Neuron (in vitro differentiated cells): ENCODE measurements at regions not wholly inside any gene's neighbourhood (a gene's known extent, or its start where the extent isn't known, plus 50 kb on each side); places are given as distances from the start of the nearest gene placed in this dataset.

Experiments used
- H2AFZ ChIP-seq: one replicate; pipeline ENCODE4 v1.6.1; 2013; ENCODE audit warnings: low read depth, mild to moderate bottlenecking, inconsistent platforms, low read length, moderate library complexity
- H3K27me3 ChIP-seq: one replicate; pipeline ENCODE4 v1.6.1; 2013; ENCODE audit warnings: low read length; ENCODE audit not compliant: insufficient read depth
- H3K36me3 ChIP-seq: one replicate; pipeline ENCODE4 v1.6.1; 2013; ENCODE audit warnings: low read length; ENCODE audit not compliant: insufficient read depth
- H3K4me1 ChIP-seq: one replicate; pipeline ENCODE4 v1.6.1; 2013; ENCODE audit warnings: low read length; ENCODE audit not compliant: insufficient read depth
- H3K4me3 ChIP-seq: 2 replicates; pipeline ENCODE4 v1.5.1; 2013; ENCODE audit warnings: mild to moderate bottlenecking, low read length, moderate library complexity
- H3K9me3 ChIP-seq: one replicate; pipeline ENCODE4 v1.6.1; 2013; ENCODE audit warnings: low read length

- no peaks in the 10 kb centered on the region for H3K36me3 ChIP-seq
- H3K27me3 ChIP-seq = no peaks in the 10 kb centered on the region
- no peaks in the 10 kb centered on the region for H3K9me3 ChIP-seq
- no peak overlapping the region for H2AFZ ChIP-seq
- no peak overlapping the region for H3K4me3 ChIP-seq
- no peaks in the 10 kb centered on the region for H3K4me1 ChIP-seq
Measured at GRCh38 chr2:160876765-160877164, 283.5 kb upstream of the TANK start.

- H3K9me3 ChIP-seq = no peaks in the 10 kb centered on the region
- H3K27me3 ChIP-seq = no peaks in the 10 kb centered on the region
- no peak overlapping the region for H2AFZ ChIP-seq
- H3K4me3 ChIP-seq = no peak overlapping the region
- no peaks in the 10 kb centered on the region for H3K36me3 ChIP-seq
- H3K4me1 ChIP-seq = no peaks in the 10 kb centered on the region
Measured at GRCh38 chr2:160878618-160879017, 281.6 kb upstream of the TANK start.

- Histone ChIP-seq H3K4me3 (no peak overlapping the region), H3K36me3 (no peaks in the 10 kb centered on the region), H3K4me1 (no peaks in the 10 kb centered on the region), H2AFZ (no peak overlapping the region), H3K9me3 (no peaks in the 10 kb centered on the region), H3K27me3 (no peaks in the 10 kb centered on the region)
Measured at GRCh38 chr2:160882906-160883305, 277.3 kb upstream of the TANK start.

GRCh38 chr2:160884056-160884455, 276.2 kb upstream of the TANK start:
- H3K27me3 ChIP-seq = no peaks in the 10 kb centered on the region
- H3K36me3 ChIP-seq = no peaks in the 10 kb centered on the region
- no peaks in the 10 kb centered on the region for H3K9me3 ChIP-seq
- H2AFZ ChIP-seq = no peak overlapping the region
- no peaks in the 10 kb centered on the region for H3K4me1 ChIP-seq
- H3K4me3 ChIP-seq = no peak overlapping the region

DNA sequence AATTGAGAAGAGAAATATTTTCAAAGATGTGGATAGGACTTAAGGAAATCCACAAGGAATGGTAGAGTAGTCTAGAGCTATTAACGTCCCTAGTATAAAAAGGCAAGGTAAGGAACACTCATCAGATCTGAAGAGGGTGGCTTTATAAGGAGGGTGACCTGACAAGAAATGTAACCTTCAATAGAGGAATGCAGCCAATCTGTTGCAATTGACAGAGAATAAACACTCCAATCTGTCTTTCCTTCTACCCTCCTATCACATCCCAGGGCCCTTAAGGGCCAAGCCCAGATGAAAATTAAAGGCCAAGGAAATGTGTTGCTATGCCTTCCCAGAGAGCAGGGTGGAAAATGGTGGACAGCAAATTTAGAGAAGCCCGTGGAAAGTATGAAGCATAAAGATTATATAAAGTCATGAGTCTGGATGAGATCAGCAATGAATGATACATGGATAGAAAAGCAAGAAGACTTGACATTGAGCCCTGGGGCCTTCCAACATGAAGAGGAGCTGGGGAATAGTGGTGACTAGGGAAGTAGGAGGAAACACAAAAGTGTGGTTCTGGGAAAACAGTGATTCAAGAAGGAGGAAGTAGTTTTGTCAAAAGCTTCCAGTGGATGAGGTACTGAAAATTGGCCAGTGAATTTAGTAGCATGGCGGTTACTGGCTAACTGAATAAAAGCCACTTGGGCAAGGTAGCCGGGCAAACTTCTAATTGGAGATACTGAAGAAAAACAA, 270.6 kb upstream of the TANK start:
- no peaks in the 10 kb centered on the region for H3K36me3 ChIP-seq
- H3K27me3 ChIP-seq = no peaks in the 10 kb centered on the region
- no peak overlapping the region for H3K4me3 ChIP-seq
- no peaks in the 10 kb centered on the region for H3K4me1 ChIP-seq
- H2AFZ ChIP-seq = no peak overlapping the region
- no peaks in the 10 kb centered on the region for H3K9me3 ChIP-seq

DNA sequence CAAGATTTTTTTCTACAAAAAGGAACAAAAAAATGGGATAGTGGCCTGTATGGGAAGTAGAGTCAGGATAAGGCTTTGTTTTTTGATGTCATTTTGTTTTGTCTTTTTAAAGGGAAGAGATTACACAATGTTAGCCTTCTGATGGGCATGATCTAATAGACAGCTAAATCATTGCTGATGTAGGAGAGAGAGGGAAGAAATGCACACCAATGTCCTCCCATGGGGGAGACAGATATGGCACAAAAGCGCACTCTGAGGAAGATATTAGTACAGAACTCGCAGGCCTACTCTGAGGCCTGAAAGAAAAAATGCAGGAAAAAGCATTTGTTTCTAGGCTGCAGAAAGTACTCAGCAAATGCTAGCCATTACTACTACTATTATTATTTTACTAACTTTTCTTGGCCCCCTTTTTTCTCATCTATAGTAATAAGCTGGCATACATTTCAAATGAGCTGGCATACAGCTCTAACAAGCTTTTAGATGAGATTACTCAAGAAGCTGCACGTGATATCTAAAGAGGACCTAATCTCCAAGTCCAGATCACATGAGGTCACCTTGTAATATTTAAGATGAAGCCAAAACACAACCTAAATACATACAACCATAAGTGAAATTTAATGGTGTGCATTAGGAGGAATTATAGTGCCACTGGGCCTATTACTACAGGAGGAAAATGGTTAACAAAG, 269.4 kb upstream of the TANK start:
- peaks cover 2% of the 10 kb centered on the region for H3K9me3 ChIP-seq
- H3K36me3 ChIP-seq = no peaks in the 10 kb centered on the region
- H3K27me3 ChIP-seq = no peaks in the 10 kb centered on the region
- H3K4me1 ChIP-seq = no peaks in the 10 kb centered on the region
- H3K4me3 ChIP-seq = no peak overlapping the region
- no peak overlapping the region for H2AFZ ChIP-seq

- Histone ChIP-seq H3K27me3 (no peaks in the 10 kb centered on the region), H3K4me3 (no peak overlapping the region)
Measured at GRCh38 chr2:160891353-160891740, 268.9 kb upstream of the TANK start.

GRCh38 chr2:160892204-160892603, 268.0 kb upstream of the TANK start:
- Histone ChIP-seq H3K36me3 (no peaks in the 10 kb centered on the region), H3K9me3 (peaks cover 2% of the 10 kb centered on the region), H2AFZ (no peak overlapping the region), H3K4me3 (no peak overlapping the region), H3K27me3 (no peaks in the 10 kb centered on the region), H3K4me1 (no peaks in the 10 kb centered on the region)

More at GRCh38 chr2:160891353-160891740, 268.9 kb upstream of the TANK start:
- Histone ChIP-seq H3K9me3 (peaks cover 2% of the 10 kb centered on the region), H2AFZ (no peak overlapping the region), H3K36me3 (no peaks in the 10 kb centered on the region), H3K4me1 (no peaks in the 10 kb centered on the region)

DNA sequence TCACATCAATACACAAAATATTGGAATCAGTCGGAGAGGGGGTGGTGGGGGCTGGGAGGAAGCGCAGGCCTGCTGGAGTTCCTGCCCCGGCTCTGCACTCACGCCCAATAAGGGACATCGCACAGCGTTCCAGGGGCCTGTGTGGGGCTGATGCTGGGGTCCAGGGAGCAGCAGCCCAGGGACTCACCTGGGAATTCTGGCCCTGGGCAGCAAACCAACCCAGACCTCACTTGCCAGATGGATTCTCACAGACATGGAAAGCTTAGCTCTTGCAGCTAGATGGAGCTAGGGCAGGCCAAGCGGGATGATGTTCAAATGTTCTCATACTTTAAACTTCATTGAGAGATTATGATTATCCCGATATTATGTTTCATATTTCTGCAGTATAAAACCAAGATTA, 266.6 kb upstream of the TANK start:
- peaks cover 2% of the 10 kb centered on the region for H3K9me3 ChIP-seq
- no peaks in the 10 kb centered on the region for H3K27me3 ChIP-seq
- H3K4me1 ChIP-seq = no peaks in the 10 kb centered on the region
- no peak overlapping the region for H2AFZ ChIP-seq
- H3K4me3 ChIP-seq = no peak overlapping the region
- no peaks in the 10 kb centered on the region for H3K36me3 ChIP-seq

DNA sequence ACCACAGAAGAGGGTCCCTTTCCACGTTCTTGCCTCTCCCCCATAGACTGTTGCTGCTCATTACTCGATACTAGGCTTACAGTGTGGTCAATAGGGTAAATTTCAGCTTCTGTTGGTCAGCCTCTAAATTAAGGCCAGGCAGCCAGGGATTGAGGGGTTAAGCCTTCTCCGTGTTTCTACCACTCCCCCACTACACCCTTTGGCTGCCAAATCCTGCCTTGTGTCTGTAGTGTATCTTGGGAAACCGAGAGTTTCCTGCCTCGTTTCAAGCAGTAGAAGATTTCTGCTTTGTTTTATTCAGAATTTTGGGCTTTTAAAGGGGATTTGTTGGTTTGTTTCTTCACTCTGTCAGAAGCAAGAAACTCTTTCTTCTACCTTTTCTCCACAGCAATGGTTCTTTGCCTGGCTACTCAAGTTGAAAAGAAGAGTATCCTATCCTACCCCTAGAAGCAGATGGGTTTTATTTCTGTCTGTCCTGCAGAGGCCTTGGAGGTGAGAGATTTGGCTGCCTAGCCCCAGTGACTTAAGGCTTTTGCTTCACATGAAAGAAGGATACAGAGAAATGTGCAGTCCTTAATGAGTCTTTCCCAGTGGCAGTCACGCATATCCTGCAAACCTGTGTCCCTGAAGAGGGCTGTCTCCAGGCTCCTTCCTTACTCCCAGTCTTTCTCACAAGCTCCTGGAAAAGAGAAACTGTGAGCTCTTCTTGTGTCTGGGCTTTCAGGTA, 261.5 kb upstream of the TANK start:
- Histone ChIP-seq H3K4me3 (no peak overlapping the region), H3K4me1 (peaks cover 15% of the 10 kb centered on the region), H2AFZ (peak overlapping the region; percentile 51), H3K36me3 (no peaks in the 10 kb centered on the region), H3K27me3 (no peaks in the 10 kb centered on the region), H3K9me3 (peaks cover 2% of the 10 kb centered on the region)

DNA sequence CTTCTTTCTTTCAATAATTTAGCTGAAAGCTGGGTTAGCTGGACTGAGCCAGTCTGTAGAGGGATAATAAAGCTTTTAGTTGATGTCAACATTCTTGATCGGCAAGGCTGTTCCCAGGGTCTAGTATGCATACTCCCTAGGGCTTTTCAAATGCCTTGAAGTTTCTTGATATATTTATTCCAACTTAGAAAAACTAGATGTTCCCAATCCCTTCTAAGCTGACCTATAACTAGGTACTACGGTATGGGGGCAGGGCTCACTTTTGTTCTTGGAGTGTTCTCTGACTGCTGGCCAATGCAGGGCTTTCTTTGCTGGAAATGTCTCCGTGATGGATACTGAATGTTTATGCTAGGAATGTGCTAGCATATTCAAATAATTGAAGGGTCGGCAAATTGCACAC, 258.6 kb upstream of the TANK start:
- Histone ChIP-seq H3K4me1 (peaks cover 19% of the 10 kb centered on the region), H3K9me3 (no peaks in the 10 kb centered on the region), H3K4me3 (no peak overlapping the region), H3K36me3 (no peaks in the 10 kb centered on the region), H2AFZ (no peak overlapping the region), H3K27me3 (no peaks in the 10 kb centered on the region)

DNA sequence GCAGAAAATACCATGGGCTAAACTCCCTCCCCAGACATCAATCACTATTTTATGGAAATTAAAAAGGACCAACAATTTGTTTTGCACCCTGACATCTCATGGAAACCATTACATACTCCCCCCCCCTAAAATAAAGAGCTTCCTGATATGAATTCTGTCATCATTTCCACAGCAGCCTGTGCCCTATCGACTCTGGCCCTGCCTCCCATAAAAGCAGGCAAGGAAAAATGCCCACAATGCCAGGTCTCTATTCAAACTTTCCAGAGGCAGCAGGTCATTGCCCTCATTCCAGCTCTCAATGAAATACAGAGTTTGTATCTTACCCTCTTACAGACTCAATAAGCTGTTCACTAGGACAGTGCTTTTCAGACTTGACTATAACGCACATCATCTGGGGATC, 254.4 kb upstream of the TANK start:
- no peak overlapping the region for H3K4me3 ChIP-seq
- H3K9me3 ChIP-seq = no peaks in the 10 kb centered on the region
- peaks cover 34% of the 10 kb centered on the region for H3K4me1 ChIP-seq
- no peaks in the 10 kb centered on the region for H3K36me3 ChIP-seq
- no peak overlapping the region for H2AFZ ChIP-seq
- H3K27me3 ChIP-seq = no peaks in the 10 kb centered on the region

GRCh38 chr2:160906878-160907277, 253.3 kb upstream of the TANK start:
- no peaks in the 10 kb centered on the region for H3K36me3 ChIP-seq
- H3K9me3 ChIP-seq = no peaks in the 10 kb centered on the region
- H3K27me3 ChIP-seq = no peaks in the 10 kb centered on the region
- no peak overlapping the region for H3K4me3 ChIP-seq
- H2AFZ ChIP-seq = no peak overlapping the region
- H3K4me1 ChIP-seq = peaks cover 32% of the 10 kb centered on the region
